K562 (cell line): ENCODE measurements at regions not wholly inside any gene's neighbourhood (a gene's known extent, or its start where the extent isn't known, plus 50 kb on each side); places are given as distances from the start of the nearest gene placed in this dataset.

Experiments used
- ATAC-seq: fragments of 200-7000 bp; cut with Tn5 transposase; 3 replicates; pipeline ENCODE4 v1.9.1; 2020; ENCODE audit warnings: moderate library complexity
- BruUV-seq: library from RNA; stranded (reverse); fragments of 400-500 nt; replicated peaks from 2 replicates; lab custom pipeline; 2021; lab: Mats Ljungman, UMichigan
- CTCF ChIA-PET: fragments of 300-600 bp; formaldehyde crosslinking; extraction: SDS; loops from one replicate; lab custom pipeline; 2021; ENCODE audit warnings: low intra/inter-chr PET ratio; lab: Yijun Ruan, JAX
- POLR2A ChIA-PET: fragments of 300-600, 350-650 bp; sonication (Branson Sonifier 250); formaldehyde crosslinking; extraction: SDS; loops from one replicate; lab custom pipeline; 2021; ENCODE audit warnings: antibody characterized with exemption, inconsistent platforms; lab: Yijun Ruan, JAX
- DNase-seq, 4 experiments: peaks; one replicate each; pipeline versions ENCODE4 v3.0.0 to v3.0.0-alpha.2; 2011 to 2018; ENCODE audit warnings: low spot score in 3 of 4, mixed read lengths in 3 of 4; ENCODE audit errors: extremely low read depth in 1 of 4
- FAIRE-seq: peaks from 2 replicates; lab custom pipeline; 2011; peaks lifted over from hg19 to GRCh38; lab: Jason Lieb, UNC
- H2AFZ ChIP-seq: 2 replicates; pipeline ENCODE4 v1.6.0; 2011; ENCODE audit warnings: low read depth, low read length, control low read depth, inconsistent platforms
- H3K27ac ChIP-seq: fragments of 200-600 bp; 3 replicates; pipeline ENCODE4 v1.8.0; 2011; ENCODE audit warnings: low read depth, mild to moderate bottlenecking, control low read depth, inconsistent platforms, low read length, moderate library complexity, mixed read lengths; ENCODE audit errors: extremely low read depth
- H3K27me3 ChIP-seq, 2 experiments: fragments of 300-600 bp in 1 of 2; 2 replicates in 1 of 2; 3 replicates in 1 of 2; pipeline versions ENCODE4 v1.6.0 to v1.8.0; 2011; ENCODE audit warnings: inconsistent platforms in 2 of 2, low read length in 2 of 2, mild to moderate bottlenecking in 1 of 2, mixed read lengths in 1 of 2, moderate library complexity in 1 of 2; ENCODE audit not compliant: control insufficient read depth in 2 of 2, insufficient read depth in 2 of 2
- H3K36me3 ChIP-seq: fragments of 300-600 bp; 3 replicates; pipeline ENCODE4 v1.8.0; 2011; ENCODE audit warnings: mild to moderate bottlenecking, low read length, inconsistent platforms; ENCODE audit not compliant: control insufficient read depth, insufficient read depth
- H3K4me1 ChIP-seq, 2 experiments: fragments of 200-600 bp in 1 of 2; replicated peaks in 1 of 2; 2 replicates in 1 of 2; 3 replicates in 1 of 2; pipeline versions ENCODE4 v1.5.1 to v1.8.0; 2011; ENCODE audit warnings: inconsistent platforms in 2 of 2, low read length in 2 of 2, mild to moderate bottlenecking in 1 of 2, mixed read lengths in 1 of 2, moderate library complexity in 1 of 2; ENCODE audit not compliant: control insufficient read depth in 2 of 2, insufficient read depth in 2 of 2
- H3K4me2 ChIP-seq: 2 replicates; pipeline ENCODE4 v1.6.1; 2011; ENCODE audit warnings: low read length, control low read depth, inconsistent platforms, mixed read lengths; ENCODE audit not compliant: insufficient read depth
- H3K4me3 ChIP-seq: fragments of 200-600 bp; sonication (generic), shearing (Covaris generic); 2 replicates; pipeline ENCODE4 v1.5.1; 2016; ENCODE audit warnings: control low read depth, inconsistent platforms
- H3K79me2 ChIP-seq: fragments of 200-600 bp; 3 replicates; pipeline ENCODE4 v1.8.0; 2011; ENCODE audit warnings: low read length, inconsistent platforms; ENCODE audit not compliant: control insufficient read depth, insufficient read depth
- H3K9ac ChIP-seq, 2 experiments: 2 replicates each; pipeline versions ENCODE4 v1.6.0 to v1.6.1; 2011; ENCODE audit warnings: low read depth in 2 of 2, low read length in 2 of 2, control low read depth in 1 of 2, inconsistent platforms in 1 of 2, mild to moderate bottlenecking in 1 of 2, mixed read lengths in 1 of 2; ENCODE audit not compliant: insufficient read depth in 1 of 2
- H3K9me1 ChIP-seq: one replicate; pipeline ENCODE4 v1.6.0; 2011; ENCODE audit warnings: inconsistent platforms, mild to moderate bottlenecking, low read length, moderate library complexity; ENCODE audit not compliant: control insufficient read depth, insufficient read depth
- H3K9me3 ChIP-seq: replicated peaks from 2 replicates; pipeline ENCODE4 v1.5.1; 2011; ENCODE audit warnings: low read depth, low read length, inconsistent platforms; ENCODE audit not compliant: control insufficient read depth, insufficient read depth
- H4K20me1 ChIP-seq: replicated peaks from 2 replicates; pipeline ENCODE4 v1.6.1; 2011; ENCODE audit warnings: low read length, inconsistent platforms, mixed read lengths; ENCODE audit not compliant: control insufficient read depth, insufficient read depth
- HLTF ChIP-seq: fragments of 450-650 bp; IDR thresholded peaks from 2 replicates; pipeline ENCODE4 v1.6.1; 2016
- HNRNPLL ChIP-seq: fragments of 200-400 bp; formaldehyde crosslinking; IDR thresholded peaks from 2 replicates; pipeline ENCODE4 v1.6.1; 2017; ENCODE audit warnings: low read length, low read depth, mild to moderate bottlenecking; ENCODE audit not compliant: poor library complexity, severe bottlenecking
- JUND ChIP-seq, 2 experiments: IDR thresholded peaks; 2 replicates in 1 of 2; 3 replicates in 1 of 2; pipeline ENCODE4 v1.6.1; 2011; ENCODE audit warnings: borderline replicate concordance in 2 of 2, low read depth in 2 of 2, low read length in 2 of 2, improper control_type of control experiment in 1 of 2, missing biosample characterization in 1 of 2, missing genetic modification characterization in 1 of 2, missing genetic modification reagents in 1 of 2
- RCOR1 ChIP-seq, 2 experiments: IDR thresholded peaks; 2 replicates each; pipeline ENCODE4 v1.6.1; 2012; ENCODE audit warnings: low read depth in 2 of 2, low read length in 2 of 2, borderline replicate concordance in 1 of 2, improper control_type of control experiment in 1 of 2
- ZMIZ1 ChIP-seq, 2 experiments: fragments of 150-350 bp in 1 of 2; IDR thresholded peaks; 2 replicates each; pipeline ENCODE4 v1.6.1; 2012 to 2016; ENCODE audit warnings: low read depth in 2 of 2, low read length in 2 of 2, mild to moderate bottlenecking in 1 of 2, moderate library complexity in 1 of 2
- WGBS: fragments of 100-300 bp; shearing (Covaris generic); methylation state at CpG from one replicate; pipeline ENCODE4 v1.1.6; 2016; ENCODE audit warnings: low coverage, mixed read lengths; ENCODE audit not compliant: insufficient coverage; ENCODE audit errors: missing lambda C conversion rate; 5-methylcytosine and 5-hydroxymethylcytosine counted together
- in situ Hi-C: fragments of 300-500 bp; cut with MboI; formaldehyde crosslinking; loops from 4 replicates; pipeline ENCODE4 v1.15.0; 2018; ENCODE audit warnings: inconsistent platforms, mixed read lengths
- intact Hi-C: fragments of 100-400 bp; cut with micrococcal nuclease; formaldehyde crosslinking; loops from 2 replicates; pipeline ENCODE4 v1.14.2; 2022

DNA sequence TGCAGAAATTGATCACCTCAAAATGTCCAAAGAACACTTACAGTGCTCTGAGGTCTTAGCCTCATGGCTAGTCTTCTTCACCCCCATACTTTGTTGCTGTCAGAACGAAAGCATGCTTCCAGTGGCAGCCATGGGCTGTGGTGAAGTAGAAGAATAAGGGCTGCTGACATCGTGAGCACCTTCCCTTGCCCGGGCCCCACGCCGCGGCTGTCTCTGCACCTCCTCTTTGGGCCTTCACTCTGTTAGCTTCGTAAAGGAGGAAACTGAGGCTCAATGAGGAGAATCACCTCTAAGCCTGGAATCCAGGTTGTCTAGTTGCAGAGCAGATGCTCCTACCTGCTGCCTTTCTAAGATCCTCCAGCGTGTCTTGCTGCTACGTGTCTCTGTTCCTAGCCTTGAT lies 139.5 kb upstream of the SLC28A3 start:
- no peaks in the 10 kb centered on the region for H4K20me1 ChIP-seq
- BruUV-seq = no TSS peak
- TF ChIP-seq JUND (IDR thresholded peaks at IDR 0.05; ENCODE audit: borderline replicate concordance, low read depth, low read length) = no peak
- TF ChIP-seq JUND (tag; IDR thresholded peaks at IDR 0.05; ENCODE audit: borderline replicate concordance, low read depth, low read length) = no peak
- no peak for TF ChIP-seq ZMIZ1 (IDR thresholded peaks at IDR 0.05; ENCODE audit: low read depth in 2 of 2, low read length in 2 of 2)
- no peak for TF ChIP-seq HNRNPLL
- TF ChIP-seq RCOR1 (IDR thresholded peaks at IDR 0.05; ENCODE audit: borderline replicate concordance in 1 of 2, low read depth in 2 of 2, low read length in 2 of 2) = no peak
- no peak for TF ChIP-seq HLTF
- TF ChIP-seq, all 486 proteins: peak for 0
- no peak overlapping the region for H3K9ac ChIP-seq
- H3K27me3 ChIP-seq = no peaks in the 10 kb centered on the region
- no peaks in the 10 kb centered on the region for H3K4me1 ChIP-seq
- no peaks in the 10 kb centered on the region for H3K9me1 ChIP-seq
- H3K9me3 ChIP-seq = no peaks in the 10 kb centered on the region
- ChIA-PET POLR2A (no interaction called here), CTCF (no interaction called here)
- H2AFZ ChIP-seq = no peak overlapping the region
- no peak overlapping the region for H3K4me2 ChIP-seq
- 2% methylated on average over 7 of the region's 9 CpGs for WGBS
- no peak overlapping the region for H3K4me3 ChIP-seq
- no peaks in the 10 kb centered on the region for H3K36me3 ChIP-seq
- H3K27ac ChIP-seq = no peak overlapping the region
- FAIRE-seq (no peak), DNase-seq (no peak), ATAC-seq (no peak)
- H3K79me2 ChIP-seq = no peaks in the 10 kb centered on the region
- in situ Hi-C loops (no loop called here), intact Hi-C loops (no loop called here)
